IMR-90 (cell line): ENCODE measurements at regions not wholly inside any gene's neighbourhood (a gene's known extent, or its start where the extent isn't known, plus 50 kb on each side); places are given as distances from the start of the nearest gene placed in this dataset.

Source experiments
- ATAC-seq: fragments of 200-7000 bp; cut with Tn5 transposase; 2 replicates; pipeline ENCODE4 v1.9.1; 2020; ENCODE audit warnings: low read depth, mild to moderate bottlenecking, moderate library complexity
- BruUV-seq: library from RNA; stranded (reverse); fragments of 400-500 nt; replicated peaks from 2 replicates; lab custom pipeline; 2021; lab: Mats Ljungman, UMichigan
- CTCF ChIA-PET: fragments of 300-600 bp; formaldehyde crosslinking; extraction: SDS; loops from one replicate; lab custom pipeline; 2021; ENCODE audit warnings: antibody characterized with exemption; lab: Yijun Ruan, JAX
- POLR2A ChIA-PET: fragments of 300-600 bp; sonication (Branson Sonifier 250); formaldehyde crosslinking; loops from one replicate; lab custom pipeline; 2022; ENCODE audit warnings: antibody characterized with exemption; ENCODE audit not compliant: unreplicated experiment; lab: Charles Lee
- DNase-seq: peaks from one replicate; pipeline ENCODE4 v3.0.0; 2013
- H2AFZ ChIP-seq: replicated peaks from 2 replicates; pipeline ENCODE3; 2013; ENCODE audit warnings: low read length, mild to moderate bottlenecking; ENCODE audit not compliant: poor library complexity
- H2AK5ac ChIP-seq: 2 replicates; pipeline ENCODE4 v1.6.1; 2013; ENCODE audit warnings: low read depth, low read length, inconsistent platforms
- H2AK9ac ChIP-seq: replicated peaks from 2 replicates; pipeline ENCODE3; 2013; ENCODE audit warnings: mild to moderate bottlenecking, low read depth, low read length, moderate library complexity; ENCODE audit not compliant: poor library complexity
- H2BK120ac ChIP-seq: 2 replicates; pipeline ENCODE4 v1.6.1; 2013; ENCODE audit warnings: low read depth, low read length, inconsistent platforms
- H2BK15ac ChIP-seq: 3 replicates; pipeline ENCODE4 v1.6.1; 2013; ENCODE audit warnings: low read depth, low read length, inconsistent platforms
- H2BK20ac ChIP-seq: 2 replicates; pipeline ENCODE4 v1.6.1; 2013; ENCODE audit warnings: low read depth, mild to moderate bottlenecking, inconsistent platforms, low read length, moderate library complexity
- H2BK5ac ChIP-seq: 2 replicates; pipeline ENCODE4 v1.6.1; 2013; ENCODE audit warnings: mild to moderate bottlenecking, low read depth, low read length, inconsistent platforms; ENCODE audit not compliant: poor library complexity, severe bottlenecking
- H3K14ac ChIP-seq: replicated peaks from 2 replicates; pipeline ENCODE4 v1.6.1; 2013; ENCODE audit warnings: low read depth, low read length, inconsistent platforms
- H3K18ac ChIP-seq: 2 replicates; pipeline ENCODE4 v1.6.1; 2013; ENCODE audit warnings: low read depth, low read length, control low read depth
- H3K23ac ChIP-seq: 2 replicates; pipeline ENCODE4 v1.6.1; 2013; ENCODE audit warnings: low read depth, low read length, inconsistent platforms
- H3K27ac ChIP-seq: 2 replicates; pipeline ENCODE4 v1.5.1; 2013; ENCODE audit warnings: mild to moderate bottlenecking, control low read depth, low read length; ENCODE audit not compliant: insufficient read depth
- H3K27me3 ChIP-seq: 2 replicates; pipeline ENCODE4 v1.6.1; 2013; ENCODE audit warnings: low read length; ENCODE audit not compliant: control insufficient read depth, insufficient read depth
- H3K36me3 ChIP-seq: 2 replicates; pipeline ENCODE4 v1.6.1; 2013; ENCODE audit warnings: low read length, mixed read lengths; ENCODE audit not compliant: control insufficient read depth, insufficient read depth
- H3K4ac ChIP-seq: 2 replicates; pipeline ENCODE4 v1.6.1; 2013; ENCODE audit warnings: low read depth, low read length, inconsistent platforms
- H3K4me1 ChIP-seq: 2 replicates; pipeline ENCODE4 v1.6.1; 2013; ENCODE audit warnings: low read length, mixed read lengths; ENCODE audit not compliant: control insufficient read depth, insufficient read depth
- H3K4me2 ChIP-seq: 2 replicates; pipeline ENCODE4 v1.6.1; 2013; ENCODE audit warnings: low read depth, mild to moderate bottlenecking, control low read depth, low read length, moderate library complexity
- H3K4me3 ChIP-seq: 2 replicates; pipeline ENCODE4 v1.5.1; 2013; ENCODE audit warnings: low read depth, mild to moderate bottlenecking, control low read depth, low read length, moderate library complexity; ENCODE audit not compliant: insufficient read depth
- H3K56ac ChIP-seq: 2 replicates; pipeline ENCODE4 v1.6.1; 2013; ENCODE audit warnings: low read length, inconsistent platforms; ENCODE audit not compliant: insufficient read depth; ENCODE audit errors: extremely low read depth
- H3K79me1 ChIP-seq, 2 experiments: 2 replicates each; pipeline ENCODE4 v1.6.1; 2013; ENCODE audit warnings: low read length in 2 of 2, inconsistent platforms in 1 of 2, low read depth in 1 of 2
- H3K9ac ChIP-seq: 2 replicates; pipeline ENCODE4 v1.6.1; 2013; ENCODE audit warnings: low read depth, low read length, control low read depth
- H3K9me1 ChIP-seq: 2 replicates; pipeline ENCODE4 v1.6.1; 2013; ENCODE audit warnings: low read length, inconsistent platforms; ENCODE audit not compliant: insufficient read depth
- H3K9me3 ChIP-seq: 2 replicates; pipeline ENCODE4 v1.6.1; 2013; ENCODE audit warnings: low read length; ENCODE audit not compliant: control insufficient read depth, insufficient read depth
- H4K20me1 ChIP-seq: 2 replicates; pipeline ENCODE4 v1.6.1; 2013; ENCODE audit warnings: low read length, inconsistent platforms; ENCODE audit not compliant: insufficient read depth
- H4K5ac ChIP-seq: 2 replicates; pipeline ENCODE4 v1.6.1; 2013; ENCODE audit warnings: mild to moderate bottlenecking, low read depth, low read length, control low read depth
- H4K8ac ChIP-seq, 2 experiments: 2 replicates each; pipeline ENCODE4 v1.6.1; 2013; ENCODE audit warnings: low read depth in 2 of 2, low read length in 2 of 2, control low read depth in 1 of 2, inconsistent platforms in 1 of 2
- H4K91ac ChIP-seq: 2 replicates; pipeline ENCODE4 v1.6.1; 2013; ENCODE audit warnings: low read depth, low read length, inconsistent platforms; ENCODE audit not compliant: insufficient read depth
- CEBPB ChIP-seq: IDR thresholded peaks from 2 replicates; pipeline ENCODE4 v1.6.1; 2012; ENCODE audit warnings: low read depth, low read length, improper control_type of control experiment
- FOS ChIP-seq: fragments of 150-350 bp; IDR thresholded peaks from 2 replicates; pipeline ENCODE4 v1.6.1; 2016; ENCODE audit warnings: low read depth, low read length
- MAZ ChIP-seq: IDR thresholded peaks from 2 replicates; pipeline ENCODE4 v1.6.1; 2012; ENCODE audit warnings: low read depth, mild to moderate bottlenecking, low read length, improper control_type of control experiment, moderate library complexity, borderline replicate concordance
- MXI1 ChIP-seq: IDR thresholded peaks from 2 replicates; pipeline ENCODE4 v1.6.1; 2012; ENCODE audit warnings: low read depth, mild to moderate bottlenecking, low read length, moderate library complexity, borderline replicate concordance
- NFE2L2 ChIP-seq: fragments of 150-350 bp; IDR thresholded peaks from 2 replicates; pipeline ENCODE4 v1.6.1; 2016; ENCODE audit warnings: low read depth, mild to moderate bottlenecking, low read length
- POLR2A ChIP-seq: IDR thresholded peaks from 2 replicates; pipeline ENCODE4 v1.6.1; 2012; ENCODE audit warnings: mild to moderate bottlenecking, low read depth, low read length
- RCOR1 ChIP-seq: IDR thresholded peaks from 2 replicates; pipeline ENCODE4 v1.6.1; 2012; ENCODE audit warnings: mild to moderate bottlenecking, low read length, improper control_type of control experiment; ENCODE audit not compliant: insufficient replicate concordance
- WGBS, 2 experiments: methylation state at CpG; one replicate each; pipeline versions ENCODE4 v1.1.5 to v1.1.7; 2013; ENCODE audit warnings: missing lambda C conversion rate in 2 of 2; ENCODE audit not compliant: insufficient read length in 1 of 2; ENCODE audit errors: extremely low coverage in 2 of 2; 5-methylcytosine and 5-hydroxymethylcytosine counted together
- dilution Hi-C: fragments of 300-500 bp; cut with HindIII; formaldehyde crosslinking; loops from one replicate; pipeline ENCODE4 v1.14.3; 2018; ENCODE audit warnings: low sequenced_read_pairs; ENCODE audit not compliant: unreplicated experiment
- in situ Hi-C: fragments of 300-500 bp; cut with MboI; formaldehyde crosslinking; loops from 3 replicates; pipeline ENCODE4 v1.14.3; 2019; ENCODE audit warnings: low sequenced_read_pairs, inconsistent platforms, mixed read lengths
- intact Hi-C: fragments of 100-400 bp; cut with micrococcal nuclease; formaldehyde crosslinking; loops from 2 replicates; pipeline ENCODE4 v1.10.0; 2022
- TF ChIP-seq, protein P1 (sequence below): fragments of 150-350 bp; IDR thresholded peaks from 2 replicates; pipeline ENCODE4 v1.6.1; 2017; ENCODE audit warnings: mild to moderate bottlenecking, antibody characterized with exemption, low read length, low read depth

- no peak overlapping the region for H2BK120ac ChIP-seq
- H3K4me2 ChIP-seq: no peak overlapping the region
- H3K14ac ChIP-seq: no peak overlapping the region
- no CpG with 5 or more reads among the region's 2 CpGs for WGBS, 2 experiments
- CTCF ChIA-PET: no interaction called here
- no peak overlapping the region for H3K4ac ChIP-seq
- H4K8ac ChIP-seq: no peak overlapping the region
- H3K79me1 ChIP-seq: no peaks in the 10 kb centered on the region
- dilution Hi-C loops: no loop called here
- no peak overlapping the region for H3K9ac ChIP-seq
- no peak overlapping the region for H2AK9ac ChIP-seq
- H4K91ac ChIP-seq: no peak overlapping the region
- H4K5ac ChIP-seq: no peak overlapping the region
- H3K18ac ChIP-seq: no peak overlapping the region; the same call in 1 of the 2 replicates
- TF ChIP-seq POLR2A (no peak), NFE2L2 (no peak), CEBPB (no peak), FOS (no peak), RCOR1 (no peak), MAZ (no peak), MXI1 (no peak)
- TF ChIP-seq, protein P1, sequence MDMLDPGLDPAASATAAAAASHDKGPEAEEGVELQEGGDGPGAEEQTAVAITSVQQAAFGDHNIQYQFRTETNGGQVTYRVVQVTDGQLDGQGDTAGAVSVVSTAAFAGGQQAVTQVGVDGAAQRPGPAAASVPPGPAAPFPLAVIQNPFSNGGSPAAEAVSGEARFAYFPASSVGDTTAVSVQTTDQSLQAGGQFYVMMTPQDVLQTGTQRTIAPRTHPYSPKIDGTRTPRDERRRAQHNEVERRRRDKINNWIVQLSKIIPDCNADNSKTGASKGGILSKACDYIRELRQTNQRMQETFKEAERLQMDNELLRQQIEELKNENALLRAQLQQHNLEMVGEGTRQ: no peak
- ATAC-seq (no peak), DNase-seq (no peak)
- H2BK15ac ChIP-seq: no peak overlapping the region
- no peak overlapping the region for H3K23ac ChIP-seq
- no peak overlapping the region for H3K27ac ChIP-seq
- no peaks in the 10 kb centered on the region; the same call in 1 of the 2 replicates for H3K9me1 ChIP-seq
- H3K56ac ChIP-seq: no peak overlapping the region
- in situ Hi-C loops: no loop called here
- no peak overlapping the region for H2AK5ac ChIP-seq
- POLR2A ChIA-PET: no interaction called here
- BruUV-seq: no TSS peak
- no peak overlapping the region for H2BK5ac ChIP-seq
- H4K20me1 ChIP-seq: no peaks in the 10 kb centered on the region
- H2BK20ac ChIP-seq: no peak overlapping the region
- H3K9me3 ChIP-seq: no peaks in the 10 kb centered on the region
- H3K4me1 ChIP-seq: no peaks in the 10 kb centered on the region
- H3K27me3 ChIP-seq: no peaks in the 10 kb centered on the region
- intact Hi-C loops: no loop called here
- H3K36me3 ChIP-seq: no peaks in the 10 kb centered on the region
- H3K4me3 ChIP-seq: no peak overlapping the region
- no peak overlapping the region for H2AFZ ChIP-seq
These were observed 262.9 kb upstream of the DUSP10 start for GRCh38 chr1:222004784-222005183.
